Stimulated activated CD4-positive, alpha-beta T cell treated with anti-CD3 and anti-CD28 coated beads, Interleukin-15, amount 100 ng/mL, for 48 hours (primary cell): ENCODE measurements at regions not wholly inside any gene's neighbourhood (a gene's known extent, or its start where the extent isn't known, plus 50 kb on each side); places are given as distances from the start of the nearest gene placed in this dataset.
"Not testable (repeated sequence)": the region's sequence is repeated elsewhere in the genome, so short reads cannot be mapped to it uniquely, and the experiment has no call there.

Source experiments
- DNase-seq, 2 donors: peaks; one replicate each; pipeline ENCODE4 v3.0.0-alpha.2; 2020; ENCODE audit warnings: low read depth in 2 of 2

DNA sequence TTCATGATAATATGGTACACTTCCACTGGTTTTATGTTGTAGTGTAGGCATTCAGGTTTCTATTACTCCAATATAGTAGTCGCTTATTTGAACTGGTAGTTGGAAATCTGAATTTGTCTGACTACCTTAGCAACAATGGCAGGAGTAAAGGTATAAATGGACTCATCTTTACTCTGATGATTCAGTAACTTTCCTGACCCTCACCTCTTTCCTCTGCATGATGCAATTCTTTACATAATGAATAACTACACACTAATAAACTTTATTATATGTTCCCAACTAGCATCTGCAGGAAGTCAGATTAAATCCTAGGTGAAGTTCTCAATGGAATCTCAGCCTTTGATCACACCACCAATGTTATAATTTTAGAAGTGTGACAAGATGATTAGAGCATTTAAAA lies 70.5 kb upstream of the ATP2B1 start:
- DNase-seq, result no peak

DNA sequence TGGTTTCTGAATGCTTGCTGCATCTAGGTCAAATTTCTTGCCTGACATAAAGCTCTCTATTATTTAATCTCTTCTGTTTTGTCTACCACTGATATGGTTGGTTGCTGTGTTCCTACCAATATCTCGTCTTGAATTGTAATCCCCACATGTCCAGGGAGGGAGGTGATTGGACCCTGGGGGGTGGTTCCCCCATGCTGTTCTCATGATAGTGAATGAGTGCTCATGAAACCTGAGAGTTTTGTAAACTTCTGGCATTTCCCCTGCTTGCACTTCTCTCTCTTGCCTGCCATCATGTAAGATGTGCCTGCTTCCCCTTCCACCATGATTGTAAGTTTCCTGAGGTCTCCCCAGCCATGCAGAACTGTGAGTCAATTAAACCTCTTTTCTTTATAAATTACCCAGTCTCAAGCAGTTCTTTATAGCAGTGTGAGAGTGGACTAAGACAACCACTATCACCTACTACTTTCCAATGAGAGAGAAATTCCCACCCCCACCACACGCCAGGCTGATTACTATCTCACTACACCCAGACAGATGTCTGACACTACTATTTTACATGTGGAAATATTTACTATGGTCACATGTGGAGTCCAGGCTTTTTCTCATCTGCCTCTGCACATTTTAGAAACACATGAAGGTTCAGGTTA lies 69.2 kb upstream of the ATP2B1 start:
- DNase-seq, result no peak

DNA sequence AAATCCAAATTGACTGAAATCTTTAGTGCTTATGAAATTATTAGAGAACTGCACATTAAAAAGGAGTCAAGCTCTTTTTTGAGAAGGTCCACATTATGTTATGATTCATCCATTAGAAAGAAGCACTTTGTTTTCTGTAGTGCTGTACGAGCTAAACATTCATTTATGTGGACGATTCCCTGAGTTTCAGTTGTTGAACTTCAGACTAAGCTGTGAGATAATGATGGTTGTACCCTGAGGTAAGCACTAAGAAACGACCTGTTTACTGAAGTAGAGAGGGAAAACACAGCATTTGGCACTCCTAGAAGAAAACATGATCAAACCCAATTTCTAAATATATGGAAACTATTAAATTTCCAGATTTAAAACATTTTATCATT lies 67.3 kb upstream of the ATP2B1 start:
- DNase-seq, result no peak

DNA sequence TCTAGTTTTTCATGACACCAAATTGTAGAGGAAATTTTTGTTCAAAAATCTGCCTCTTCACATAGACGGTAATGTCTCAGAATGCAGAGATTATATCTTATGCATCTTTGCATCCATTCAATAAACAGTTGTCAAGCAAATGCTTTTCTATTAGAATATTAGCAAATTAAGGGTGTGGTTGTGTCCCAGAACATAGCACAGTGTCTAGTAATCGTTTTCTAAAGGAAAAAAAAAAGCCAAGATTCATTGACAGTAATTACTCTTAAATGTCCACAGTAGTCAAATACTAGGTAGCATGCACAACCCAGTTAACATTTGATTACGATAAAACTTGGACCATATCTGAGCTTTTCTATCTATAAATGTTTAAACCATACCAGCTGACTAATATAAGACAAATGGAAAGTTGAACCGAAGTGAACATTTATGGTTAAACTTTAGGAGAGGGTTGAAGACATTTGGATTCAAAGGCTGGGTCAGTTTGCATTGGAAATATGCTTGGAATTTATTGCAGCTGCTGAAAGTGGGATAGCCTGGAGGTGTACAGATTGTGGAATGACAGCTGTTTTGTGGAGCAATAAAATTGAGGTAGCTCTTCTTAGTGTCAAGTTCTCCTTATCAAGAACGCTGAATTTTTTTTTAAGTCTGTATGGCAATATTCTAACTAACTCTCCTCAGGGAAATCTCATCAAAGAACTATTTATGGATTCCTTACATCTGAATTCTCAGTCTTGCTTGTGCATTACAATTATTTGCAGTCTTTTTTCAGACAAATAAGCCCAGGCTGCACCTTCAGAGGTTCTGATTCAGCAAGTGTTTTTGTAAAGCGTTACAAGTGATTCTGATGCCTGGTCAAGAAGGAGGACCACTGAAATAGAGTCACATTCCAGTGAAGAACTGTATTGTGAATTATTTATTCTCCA lies 66.7 kb upstream of the ATP2B1 start:
- DNase-seq, result no peak

DNA sequence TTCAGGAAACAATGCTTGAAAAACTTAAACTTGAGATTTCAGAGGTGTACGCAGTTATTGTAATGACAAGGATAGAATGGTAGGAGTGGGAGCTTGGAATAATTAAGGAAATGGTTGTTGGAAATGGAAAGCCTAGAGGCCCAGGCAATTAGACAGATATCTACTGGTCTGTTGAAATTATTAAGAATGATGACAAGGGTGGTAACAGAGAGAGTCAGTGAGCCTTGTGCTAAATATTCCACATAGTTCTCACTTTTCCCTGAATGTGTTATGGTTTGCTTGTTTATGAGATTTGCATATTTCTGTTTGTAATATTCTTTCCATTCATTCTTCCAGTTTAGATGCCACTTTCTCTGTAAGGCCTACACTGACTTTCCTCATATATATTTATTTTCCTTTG lies 66.0 kb upstream of the ATP2B1 start:
- no peak for DNase-seq

- DNase-seq, result no peak
Observed at GRCh38 chr12:89770391-89770790, 61.8 kb upstream of the ATP2B1 start.

DNA sequence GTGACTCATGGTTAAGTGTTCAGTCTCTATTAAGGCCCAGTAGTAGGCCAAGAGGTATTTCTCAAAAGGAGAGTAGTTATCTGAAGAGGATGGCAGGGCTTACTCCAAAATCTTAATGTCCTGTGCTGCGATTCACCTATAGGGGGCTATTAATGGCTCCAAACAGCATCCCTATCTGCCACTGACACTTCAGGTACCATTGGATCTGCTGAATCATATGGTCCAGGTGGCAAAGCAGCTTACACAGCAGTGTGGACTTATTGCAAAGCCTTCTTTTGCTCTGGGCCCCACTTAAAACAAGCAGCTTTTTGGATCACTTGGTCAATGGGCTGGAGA lies 60.8 kb upstream of the ATP2B1 start:
- DNase-seq, result no peak

DNA sequence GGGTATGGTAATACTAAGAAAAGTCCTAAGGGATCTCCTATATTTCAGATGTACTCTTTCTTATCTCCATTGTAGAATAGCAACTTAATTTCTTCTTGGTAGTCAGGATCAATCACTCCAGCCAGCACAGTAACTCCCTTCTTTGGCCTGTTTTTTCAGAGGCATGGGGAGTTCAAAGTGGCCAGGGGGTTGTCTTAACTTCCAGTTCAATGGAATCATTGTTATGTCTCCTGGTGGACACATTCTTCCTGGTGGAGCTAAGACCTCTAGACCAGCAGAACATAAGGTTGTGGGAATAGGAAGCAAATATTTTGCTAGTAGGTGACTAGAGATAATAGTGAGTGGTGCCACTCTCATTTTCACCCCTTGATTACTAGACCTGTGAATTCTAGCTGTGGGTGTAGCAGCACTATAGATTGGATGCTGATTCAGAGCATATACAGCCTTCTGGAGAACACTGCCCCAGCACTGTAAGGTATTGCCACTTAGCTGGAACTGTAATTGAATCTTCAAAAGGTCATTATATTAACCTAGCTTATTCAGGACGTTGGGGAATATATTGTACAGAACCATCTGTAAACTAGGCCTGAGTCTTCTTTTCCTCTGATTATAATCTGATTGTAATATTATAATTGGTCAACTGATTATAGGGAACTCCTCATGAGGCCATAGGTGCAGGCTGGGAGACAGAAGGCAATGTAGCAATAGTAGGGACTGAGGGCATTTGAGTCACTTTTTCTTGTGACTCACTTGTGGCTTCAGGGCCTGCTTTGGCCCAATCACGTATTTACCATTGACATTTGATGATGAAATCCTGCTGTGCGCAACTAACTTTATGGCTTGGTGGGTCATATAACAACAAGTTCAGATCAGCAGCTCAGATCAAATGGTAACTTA lies 60.2 kb upstream of the ATP2B1 start:
- peak; percentile 7 to 22 for DNase-seq

- DNase-seq, result no peak
Observed at GRCh38 chr12:89765959-89766824, 57.6 kb upstream of the ATP2B1 start.

DNA sequence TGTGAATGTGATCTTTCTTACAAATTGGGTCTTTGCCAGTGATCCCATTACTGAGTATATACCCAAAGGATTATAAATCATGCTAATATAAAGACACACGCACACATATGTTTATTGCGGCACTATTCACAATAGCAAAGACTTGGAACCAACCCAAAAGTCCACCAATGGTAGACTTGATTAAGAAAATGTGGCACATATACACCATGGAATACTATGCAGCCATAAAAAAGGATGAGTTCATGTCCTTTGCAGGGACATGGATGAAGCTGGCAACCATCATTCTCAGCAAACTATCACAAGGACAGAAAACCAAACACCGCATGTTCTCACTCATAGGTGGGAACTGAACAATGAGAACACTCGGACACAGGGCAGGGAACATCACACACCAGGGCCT lies 55.5 kb upstream of the ATP2B1 start:
- not testable (repeated sequence) for DNase-seq

GRCh38 chr12:89762498-89763170 lies 54.0 kb upstream of the ATP2B1 start:
- no peak for DNase-seq

GRCh38 chr12:89760783-89761182 lies 52.1 kb upstream of the ATP2B1 start:
- no peak for DNase-seq
